ENCODE measurements at regions not wholly inside any gene's neighbourhood (a gene's known extent, or its start where the extent isn't known, plus 50 kb on each side); places are given as distances from the start of the nearest gene placed in this dataset.

DNA sequence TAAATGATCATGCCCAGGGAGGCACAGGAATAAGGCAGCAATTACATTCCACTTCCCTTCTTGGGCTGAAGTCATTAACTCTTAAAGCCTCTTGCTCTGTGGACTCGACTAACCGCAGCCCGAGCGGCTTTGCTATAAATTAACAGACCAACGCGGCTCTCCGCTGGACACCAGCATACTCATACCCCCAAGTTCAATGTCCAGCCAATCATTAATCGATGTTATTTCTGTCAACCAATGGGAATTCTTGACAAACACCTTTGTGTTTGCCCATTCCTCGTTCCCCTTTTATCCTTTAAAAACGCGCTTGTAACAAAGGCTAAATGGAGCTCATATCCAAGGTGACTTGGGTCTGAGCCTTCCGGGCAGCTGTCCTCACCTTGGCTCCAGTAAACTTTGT lies 183.1 kb upstream of the RALGAPA2 start:
- Mint-ChIP-seq H3K27me3 (peaks cover 4 to 12% of the 10 kb centered on the region in 2 donors), H3K4me3 (no peak overlapping the region), H3K9me3 (no peaks in the 10 kb centered on the region), H3K27ac (no peak overlapping the region), H3K36me3 (no peaks in the 10 kb centered on the region), H3K4me1 (no peaks in the 10 kb centered on the region)
- ChIA-PET CTCF (no interaction called here), POLR2A (no interaction called here)
- Histone ChIP-seq H3K9me3 (no peaks in the 10 kb centered on the region), H3K27ac (ENCODE audit: low read length) (no peak overlapping the region), H3K4me3 (ENCODE audit: control insufficient read depth in 1 of 2, extremely low read depth in 1 of 2, low read length in 1 of 2) (no peak overlapping the region), H3K27me3 (replicated peaks in 1 of 2; ENCODE audit: control insufficient read depth in 2 of 2, extremely low read depth in 1 of 2, insufficient read depth in 2 of 2, low read length in 1 of 2) (peaks cover 0 to 14% of the 10 kb centered on the region in 2 experiments), H3K4me1 (ENCODE audit: control insufficient read depth in 1 of 2, extremely low read depth in 1 of 2, insufficient read depth in 2 of 2, low read length in 2 of 2) (no peaks in the 10 kb centered on the region), H3K36me3 (ENCODE audit: control insufficient read depth in 2 of 2, extremely low read depth in 1 of 2, insufficient read depth in 1 of 2, low read length in 1 of 2) (no peaks in the 10 kb centered on the region)
- ATAC-seq (replicated peaks in 1 of 4) (no peak), DNase-seq (no peak)
- 94% methylated on average over 11 of the region's 12 CpGs for WGBS (ENCODE audit: insufficient coverage)

- no peaks in the 10 kb centered on the region for H3K9me3 Mint-ChIP-seq
- Histone ChIP-seq H3K4me1 (ENCODE audit: control insufficient read depth in 1 of 2, extremely low read depth in 1 of 2, insufficient read depth in 2 of 2, low read length in 2 of 2) (no peaks in the 10 kb centered on the region), H3K4me3 (ENCODE audit: control insufficient read depth in 1 of 2, extremely low read depth in 1 of 2, low read length in 1 of 2) (no peak overlapping the region), H3K36me3 (ENCODE audit: control insufficient read depth in 2 of 2, extremely low read depth in 1 of 2, insufficient read depth in 1 of 2, low read length in 1 of 2) (no peaks in the 10 kb centered on the region), H3K9me3 (no peaks in the 10 kb centered on the region), H3K27ac (ENCODE audit: low read length) (no peak overlapping the region), H3K27me3 (replicated peaks in 1 of 2; ENCODE audit: control insufficient read depth in 2 of 2, extremely low read depth in 1 of 2, insufficient read depth in 2 of 2, low read length in 1 of 2) (peaks cover 0 to 12% of the 10 kb centered on the region in 2 experiments)
- ChIA-PET CTCF (no interaction called here), POLR2A (no interaction called here)
- no peak for DNase-seq
- 69% methylated on average over 5 of the region's 13 CpGs for WGBS (ENCODE audit: insufficient coverage)
- no peak for ATAC-seq (replicated peaks in 1 of 4)
- peaks cover 4 to 12% of the 10 kb centered on the region in 2 donors for H3K27me3 Mint-ChIP-seq
- no peaks in the 10 kb centered on the region for H3K36me3 Mint-ChIP-seq
- no peaks in the 10 kb centered on the region for H3K4me1 Mint-ChIP-seq
- no peak overlapping the region for H3K4me3 Mint-ChIP-seq
- H3K27ac Mint-ChIP-seq, result no peak overlapping the region
These were observed 182.3 kb upstream of the RALGAPA2 start for GRCh38 chr20:20894753-20895152.

DNA sequence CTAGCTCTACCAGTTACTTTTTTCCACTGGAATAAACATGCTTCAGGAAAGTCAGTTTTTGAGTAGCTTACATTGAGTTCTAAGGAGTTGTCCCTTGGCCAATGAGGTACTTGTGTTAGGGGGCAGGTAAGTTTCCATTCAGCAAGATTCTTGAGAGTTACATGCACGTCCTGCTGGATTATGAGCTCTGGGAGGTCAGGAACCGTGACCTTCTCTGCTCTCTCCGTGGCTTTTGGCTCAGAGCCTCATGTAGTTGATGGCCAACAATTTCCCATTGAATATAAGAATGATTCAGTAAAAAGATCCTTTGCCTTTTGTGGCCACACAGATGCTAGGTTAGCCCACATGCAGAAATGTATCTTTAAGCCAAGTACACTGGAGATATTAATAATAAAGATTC lies 181.8 kb upstream of the RALGAPA2 start:
- no peaks in the 10 kb centered on the region for H3K36me3 ChIP-seq (ENCODE audit: control insufficient read depth in 2 of 2, extremely low read depth in 1 of 2, insufficient read depth in 1 of 2, low read length in 1 of 2)
- H3K27ac ChIP-seq (ENCODE audit: low read length), result no peak overlapping the region
- H3K36me3 Mint-ChIP-seq, result no peaks in the 10 kb centered on the region
- ATAC-seq (replicated peaks in 1 of 4) (no peak), DNase-seq (no peak)
- WGBS (ENCODE audit: insufficient coverage), result 51% methylated on average over 3 of the region's 3 CpGs
- no peaks in the 10 kb centered on the region for H3K9me3 ChIP-seq
- H3K9me3 Mint-ChIP-seq, result no peaks in the 10 kb centered on the region
- POLR2A ChIA-PET, result no interaction called here
- CTCF ChIA-PET, result no interaction called here
- H3K27me3 ChIP-seq (replicated peaks in 1 of 2; ENCODE audit: control insufficient read depth in 2 of 2, extremely low read depth in 1 of 2, insufficient read depth in 2 of 2, low read length in 1 of 2), result peaks cover 0 to 12% of the 10 kb centered on the region in 2 experiments
- no peak overlapping the region for H3K4me3 Mint-ChIP-seq
- H3K4me1 Mint-ChIP-seq, result no peaks in the 10 kb centered on the region
- no peak overlapping the region for H3K27ac Mint-ChIP-seq
- H3K4me3 ChIP-seq (ENCODE audit: control insufficient read depth in 1 of 2, extremely low read depth in 1 of 2, low read length in 1 of 2), result no peak overlapping the region
- no peaks in the 10 kb centered on the region for H3K4me1 ChIP-seq (ENCODE audit: control insufficient read depth in 1 of 2, extremely low read depth in 1 of 2, insufficient read depth in 2 of 2, low read length in 2 of 2)
- H3K27me3 Mint-ChIP-seq, result peaks cover 4 to 12% of the 10 kb centered on the region in 2 donors

DNA sequence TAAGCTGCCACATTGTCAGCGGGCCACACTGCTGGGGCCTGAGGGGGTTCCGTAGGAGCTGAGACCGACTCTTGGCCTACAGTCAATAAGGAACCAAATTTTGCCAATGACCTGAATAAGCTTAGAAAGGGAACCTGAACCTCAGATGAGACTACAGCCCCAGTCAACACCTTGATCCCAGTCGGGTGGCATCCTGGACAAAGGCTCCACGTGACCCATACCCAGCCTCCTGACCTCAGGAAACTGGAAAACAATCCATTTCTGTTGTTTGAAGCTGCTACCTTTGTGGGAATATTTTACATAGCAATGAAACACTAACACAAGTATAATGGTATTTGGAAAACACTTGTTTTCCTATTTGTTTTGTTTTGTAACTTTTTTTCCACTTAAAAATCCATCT lies 179.9 kb upstream of the RALGAPA2 start:
- ATAC-seq (replicated peaks in 1 of 4) (no peak), DNase-seq (no peak)
- H3K36me3 Mint-ChIP-seq, result no peaks in the 10 kb centered on the region
- peaks cover 15 to 20% of the 10 kb centered on the region in 2 donors for H3K27me3 Mint-ChIP-seq
- H3K27ac Mint-ChIP-seq, result no peak overlapping the region
- H3K9me3 Mint-ChIP-seq, result no peaks in the 10 kb centered on the region
- H3K4me3 Mint-ChIP-seq, result no peak overlapping the region
- ChIA-PET CTCF (no interaction called here), POLR2A (no interaction called here)
- H3K4me3 ChIP-seq (ENCODE audit: control insufficient read depth in 1 of 2, extremely low read depth in 1 of 2, low read length in 1 of 2), result no peak overlapping the region
- H3K4me1 ChIP-seq (ENCODE audit: control insufficient read depth in 1 of 2, extremely low read depth in 1 of 2, insufficient read depth in 2 of 2, low read length in 2 of 2), result no peaks in the 10 kb centered on the region
- no peak overlapping the region for H3K27ac ChIP-seq (ENCODE audit: low read length)
- WGBS (ENCODE audit: insufficient coverage), result 90% methylated on average over 3 of the region's 5 CpGs
- no peaks in the 10 kb centered on the region for H3K9me3 ChIP-seq
- no peaks in the 10 kb centered on the region for H3K4me1 Mint-ChIP-seq
- peaks cover 0 to 20% of the 10 kb centered on the region in 2 experiments for H3K27me3 ChIP-seq (replicated peaks in 1 of 2; ENCODE audit: control insufficient read depth in 2 of 2, extremely low read depth in 1 of 2, insufficient read depth in 2 of 2, low read length in 1 of 2)
- H3K36me3 ChIP-seq (ENCODE audit: control insufficient read depth in 2 of 2, extremely low read depth in 1 of 2, insufficient read depth in 1 of 2, low read length in 1 of 2), result no peaks in the 10 kb centered on the region

GRCh38 chr20:20890751-20891150 lies 178.3 kb upstream of the RALGAPA2 start:
- H3K4me3 Mint-ChIP-seq, result no peak overlapping the region
- H3K27ac Mint-ChIP-seq, result no peak overlapping the region
- Histone ChIP-seq H3K9me3 (no peaks in the 10 kb centered on the region), H3K27ac (ENCODE audit: low read length) (no peak overlapping the region), H3K4me3 (ENCODE audit: control insufficient read depth in 1 of 2, extremely low read depth in 1 of 2, low read length in 1 of 2) (no peak overlapping the region), H3K4me1 (ENCODE audit: control insufficient read depth in 1 of 2, extremely low read depth in 1 of 2, insufficient read depth in 2 of 2, low read length in 2 of 2) (no peaks in the 10 kb centered on the region), H3K36me3 (ENCODE audit: control insufficient read depth in 2 of 2, extremely low read depth in 1 of 2, insufficient read depth in 1 of 2, low read length in 1 of 2) (no peaks in the 10 kb centered on the region), H3K27me3 (replicated peaks in 1 of 2; ENCODE audit: control insufficient read depth in 2 of 2, extremely low read depth in 1 of 2, insufficient read depth in 2 of 2, low read length in 1 of 2) (peaks cover 0 to 21% of the 10 kb centered on the region in 2 experiments)
- WGBS (ENCODE audit: insufficient coverage), result 87% methylated on average over 5 of the region's 6 CpGs
- no peaks in the 10 kb centered on the region for H3K9me3 Mint-ChIP-seq
- ATAC-seq (replicated peaks in 1 of 4), result no peak
- ChIA-PET CTCF (no interaction called here), POLR2A (interaction anchor here in 1 of 2 donors (0.6 kb wide), 1 partner anchor 133 kb away, joined by 6 read pairs; no protein-coding TSS in a partner anchor)
- peaks cover 15 to 24% of the 10 kb centered on the region in 2 donors for H3K27me3 Mint-ChIP-seq
- H3K36me3 Mint-ChIP-seq, result no peaks in the 10 kb centered on the region
- DNase-seq, result no peak
- no peaks in the 10 kb centered on the region for H3K4me1 Mint-ChIP-seq

DNA sequence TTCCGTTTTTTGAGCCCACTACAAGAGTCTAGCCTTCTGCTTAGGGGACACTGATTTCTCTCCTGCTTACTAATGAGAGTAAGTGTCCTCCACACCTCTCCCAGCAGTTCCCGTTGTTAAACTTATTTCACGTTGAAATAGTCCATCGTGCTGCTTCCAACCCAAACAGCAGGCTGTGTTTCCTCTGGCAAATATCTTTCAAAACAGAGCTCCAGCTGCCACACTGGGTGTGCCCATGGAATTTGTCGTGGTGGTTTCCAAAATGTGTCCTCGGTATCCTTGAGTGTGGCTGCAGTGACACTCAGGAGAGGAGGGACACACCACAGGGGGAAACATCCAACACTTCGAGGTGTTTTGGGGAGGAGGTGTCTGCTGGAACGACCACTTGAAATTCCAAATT lies 176.5 kb upstream of the RALGAPA2 start:
- no peaks in the 10 kb centered on the region for H3K4me1 ChIP-seq (ENCODE audit: control insufficient read depth in 1 of 2, extremely low read depth in 1 of 2, insufficient read depth in 2 of 2, low read length in 2 of 2)
- H3K36me3 Mint-ChIP-seq, result no peaks in the 10 kb centered on the region
- no peak overlapping the region for H3K27ac Mint-ChIP-seq
- H3K9me3 ChIP-seq, result no peaks in the 10 kb centered on the region
- ATAC-seq (replicated peaks in 1 of 4) (no peak), DNase-seq (no peak)
- H3K4me1 Mint-ChIP-seq, result no peaks in the 10 kb centered on the region
- no peak overlapping the region for H3K4me3 ChIP-seq (ENCODE audit: control insufficient read depth in 1 of 2, extremely low read depth in 1 of 2, low read length in 1 of 2)
- WGBS (ENCODE audit: insufficient coverage), result 56% methylated on average over 7 of the region's 8 CpGs
- no peak overlapping the region for H3K27ac ChIP-seq (ENCODE audit: low read length)
- POLR2A ChIA-PET, result no interaction called here
- no peak overlapping the region for H3K4me3 Mint-ChIP-seq
- H3K27me3 ChIP-seq (replicated peaks in 1 of 2; ENCODE audit: control insufficient read depth in 2 of 2, extremely low read depth in 1 of 2, insufficient read depth in 2 of 2, low read length in 1 of 2), result peaks cover 2 to 21% of the 10 kb centered on the region in 2 experiments
- CTCF ChIA-PET, result no interaction called here
- no peaks in the 10 kb centered on the region for H3K36me3 ChIP-seq (ENCODE audit: control insufficient read depth in 2 of 2, extremely low read depth in 1 of 2, insufficient read depth in 1 of 2, low read length in 1 of 2)
- no peaks in the 10 kb centered on the region for H3K9me3 Mint-ChIP-seq
- peaks cover 15 to 24% of the 10 kb centered on the region in 2 donors for H3K27me3 Mint-ChIP-seq

DNA sequence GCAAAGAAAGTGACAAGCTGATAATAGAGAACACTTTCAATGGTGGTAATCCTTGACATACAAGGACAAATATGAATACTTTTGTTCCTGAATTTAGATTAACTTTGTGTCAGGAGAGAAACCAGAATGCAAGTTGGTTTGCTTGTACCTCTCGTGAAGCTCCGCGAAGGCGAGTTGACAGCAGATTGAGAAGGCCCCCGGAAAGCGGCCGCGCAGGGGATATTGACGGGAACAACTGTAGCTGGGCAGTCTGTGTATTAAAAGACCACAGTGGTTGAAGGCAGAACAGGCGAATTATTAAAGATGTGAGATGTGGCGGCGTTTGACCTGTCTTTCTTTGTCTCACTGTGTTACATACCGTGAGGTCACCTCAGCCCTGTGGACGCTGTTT lies 175.8 kb upstream of the RALGAPA2 start:
- H3K27me3 Mint-ChIP-seq, result peaks cover 15 to 27% of the 10 kb centered on the region in 2 donors
- no peaks in the 10 kb centered on the region for H3K36me3 Mint-ChIP-seq

More for the DNA sequence above, 175.8 kb upstream of the RALGAPA2 start:
- Mint-ChIP-seq H3K9me3 (no peaks in the 10 kb centered on the region), H3K27ac (no peak overlapping the region), H3K4me1 (no peaks in the 10 kb centered on the region), H3K4me3 (no peak overlapping the region)
- no peak overlapping the region for H3K27ac ChIP-seq (ENCODE audit: low read length)
- H3K27me3 ChIP-seq (replicated peaks in 1 of 2; ENCODE audit: control insufficient read depth in 2 of 2, extremely low read depth in 1 of 2, insufficient read depth in 2 of 2, low read length in 1 of 2), result peaks cover 2 to 21% of the 10 kb centered on the region in 2 experiments
- no peaks in the 10 kb centered on the region for H3K36me3 ChIP-seq (ENCODE audit: control insufficient read depth in 2 of 2, extremely low read depth in 1 of 2, insufficient read depth in 1 of 2, low read length in 1 of 2)
- CTCF ChIA-PET, result no interaction called here
- H3K4me1 ChIP-seq (ENCODE audit: control insufficient read depth in 1 of 2, extremely low read depth in 1 of 2, insufficient read depth in 2 of 2, low read length in 2 of 2), result no peaks in the 10 kb centered on the region
- ATAC-seq (replicated peaks in 1 of 4) (no peak), DNase-seq (no peak)
- H3K4me3 ChIP-seq (ENCODE audit: control insufficient read depth in 1 of 2, extremely low read depth in 1 of 2, low read length in 1 of 2), result no peak overlapping the region
- WGBS (ENCODE audit: insufficient coverage), result 93% methylated on average over 10 of the region's 14 CpGs
- no peaks in the 10 kb centered on the region for H3K9me3 ChIP-seq
- POLR2A ChIA-PET, result no interaction called here

All from T-cell (primary cell).